RWPE1 (cell line): ENCODE measurements at regions not wholly inside any gene's neighbourhood (a gene's known extent, or its start where the extent isn't known, plus 50 kb on each side); places are given as distances from the start of the nearest gene placed in this dataset.

ENCODE experiments used
- CTCF ChIA-PET: fragments of 350-600 bp; sonication (Branson Sonifier 250); formaldehyde crosslinking; extraction: SDS; loops from one replicate; lab custom pipeline; 2021; lab: Yijun Ruan, JAX
- POLR2A ChIA-PET: fragments of 400-600 bp; formaldehyde crosslinking; extraction: SDS; loops from one replicate; lab custom pipeline; 2020; ENCODE audit warnings: antibody characterized with exemption; ENCODE audit not compliant: low non-redundant PET; lab: Yijun Ruan, JAX
- DNase-seq: peaks from one replicate; pipeline ENCODE4 v3.0.0; 2012; ENCODE audit warnings: low spot score
- H3K27ac ChIP-seq: fragments of 450-650 bp; 2 replicates; pipeline ENCODE4 v1.5.1; 2017
- TF ChIP-seq, protein P1 (sequence below): fragments of 450-650 bp; conservative IDR thresholded peaks from 2 replicates; pipeline ENCODE4 v1.5.1; 2017; ENCODE audit warnings: low read depth, mild to moderate bottlenecking

DNA sequence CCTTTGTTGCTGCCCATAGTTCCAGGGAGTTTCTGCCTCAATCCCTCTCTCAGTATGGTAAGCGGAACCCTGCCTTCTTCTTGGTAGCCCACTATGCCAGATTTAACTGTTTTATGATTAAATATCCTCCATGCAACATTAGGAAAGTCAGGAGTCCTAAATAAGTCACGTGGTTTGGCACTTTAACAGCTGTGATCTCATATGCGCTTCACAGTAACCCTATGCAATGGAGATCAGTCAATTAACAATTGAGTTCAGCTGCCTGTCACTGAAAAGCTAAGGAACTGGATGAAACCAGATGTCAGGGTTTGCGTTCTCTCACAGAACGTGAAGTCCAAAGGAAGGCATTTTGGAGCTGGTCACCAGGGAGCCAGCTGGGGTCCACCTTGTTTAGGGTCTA lies 81.6 kb downstream of the PSMB1 start:
- ChIA-PET CTCF (no interaction called here), POLR2A (no interaction called here)
- TF ChIP-seq, protein P1, sequence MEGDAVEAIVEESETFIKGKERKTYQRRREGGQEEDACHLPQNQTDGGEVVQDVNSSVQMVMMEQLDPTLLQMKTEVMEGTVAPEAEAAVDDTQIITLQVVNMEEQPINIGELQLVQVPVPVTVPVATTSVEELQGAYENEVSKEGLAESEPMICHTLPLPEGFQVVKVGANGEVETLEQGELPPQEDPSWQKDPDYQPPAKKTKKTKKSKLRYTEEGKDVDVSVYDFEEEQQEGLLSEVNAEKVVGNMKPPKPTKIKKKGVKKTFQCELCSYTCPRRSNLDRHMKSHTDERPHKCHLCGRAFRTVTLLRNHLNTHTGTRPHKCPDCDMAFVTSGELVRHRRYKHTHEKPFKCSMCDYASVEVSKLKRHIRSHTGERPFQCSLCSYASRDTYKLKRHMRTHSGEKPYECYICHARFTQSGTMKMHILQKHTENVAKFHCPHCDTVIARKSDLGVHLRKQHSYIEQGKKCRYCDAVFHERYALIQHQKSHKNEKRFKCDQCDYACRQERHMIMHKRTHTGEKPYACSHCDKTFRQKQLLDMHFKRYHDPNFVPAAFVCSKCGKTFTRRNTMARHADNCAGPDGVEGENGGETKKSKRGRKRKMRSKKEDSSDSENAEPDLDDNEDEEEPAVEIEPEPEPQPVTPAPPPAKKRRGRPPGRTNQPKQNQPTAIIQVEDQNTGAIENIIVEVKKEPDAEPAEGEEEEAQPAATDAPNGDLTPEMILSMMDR: no peak
- DNase-seq: no peak
- H3K27ac ChIP-seq: no peak overlapping the region

DNA sequence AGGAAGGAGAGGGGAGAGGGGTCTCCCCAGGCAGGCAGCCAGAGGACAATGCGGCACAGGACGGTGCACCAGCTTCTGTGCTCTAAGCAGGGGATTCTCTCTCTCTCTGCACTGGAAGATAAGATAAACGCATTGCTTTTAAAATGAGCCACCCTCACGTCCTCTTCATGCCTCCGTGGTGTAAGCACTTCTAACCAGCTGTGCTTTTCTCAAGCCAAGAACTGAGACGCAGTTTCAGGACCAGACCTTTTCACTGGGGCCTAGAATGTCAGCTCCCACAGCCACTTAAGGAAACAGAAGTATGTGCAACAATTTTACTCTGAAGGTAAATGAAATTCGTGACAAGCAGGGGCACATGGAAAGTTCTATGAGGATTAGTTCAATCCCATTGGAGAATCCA lies 82.4 kb downstream of the PSMB1 start:
- no peak for DNase-seq
- TF ChIP-seq, protein P1: no peak
- POLR2A ChIA-PET: no interaction called here
- CTCF ChIA-PET: interaction anchor here (0.5 to 0.7 kb wide), 2 partner anchors 29 to 1263 kb away, joined by 3 to 4 read pairs; no protein-coding TSS in a partner anchor
- no peak overlapping the region for H3K27ac ChIP-seq

DNA sequence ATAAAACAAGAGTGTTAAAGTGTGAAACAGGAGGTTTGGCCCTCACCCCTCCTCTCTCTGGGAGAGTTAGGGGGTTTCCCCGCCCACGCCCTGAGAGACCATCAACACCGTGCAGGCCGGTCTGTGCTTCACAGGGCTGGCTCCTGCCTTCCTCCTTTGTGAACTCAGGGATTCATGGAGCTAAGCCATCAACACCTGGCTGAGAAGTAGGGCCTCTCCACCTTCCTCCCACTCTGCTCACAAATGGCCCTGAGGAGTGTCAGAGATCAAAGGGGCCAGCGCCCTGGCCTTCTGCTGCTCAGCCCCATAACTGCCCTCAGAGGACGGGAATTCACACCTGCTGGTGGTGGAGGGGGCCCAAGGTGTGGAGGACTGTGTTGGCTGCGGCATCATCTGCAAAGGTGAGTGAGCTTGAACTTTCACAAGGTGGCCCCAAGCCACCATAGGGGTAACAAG lies 88.6 kb downstream of the PSMB1 start:
- H3K27ac ChIP-seq: no peak overlapping the region
- CTCF ChIA-PET: no interaction called here
- no peak for DNase-seq
- POLR2A ChIA-PET: no interaction called here
- TF ChIP-seq, protein P1: no peak

DNA sequence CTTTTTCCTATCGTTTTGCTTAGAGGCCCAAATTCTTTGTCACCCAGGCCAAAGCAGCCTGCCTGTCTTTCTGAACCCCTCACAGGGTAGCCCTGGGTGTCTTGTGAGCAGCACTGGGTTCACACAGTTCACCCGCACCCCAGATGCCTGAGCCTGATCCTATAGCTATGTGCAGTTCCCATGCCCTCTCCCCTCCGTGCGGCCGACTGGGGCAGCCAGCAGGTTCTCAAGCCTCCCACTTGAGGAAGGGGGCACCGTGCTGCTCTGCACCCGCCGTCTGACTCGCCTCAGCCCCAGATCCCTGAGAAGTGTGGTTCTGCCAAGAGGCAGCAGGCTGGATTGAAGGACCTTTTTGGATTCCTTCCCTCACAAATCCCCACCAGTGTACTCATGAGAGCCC lies 89.0 kb downstream of the PSMB1 start:
- no peak for DNase-seq
- H3K27ac ChIP-seq: no peak overlapping the region
- POLR2A ChIA-PET: no interaction called here
- TF ChIP-seq, protein P1: no peak
- CTCF ChIA-PET: interaction anchor here (0.7 kb wide), 1 partner anchor 220 kb away, joined by 3 read pairs; no protein-coding TSS in a partner anchor

DNA sequence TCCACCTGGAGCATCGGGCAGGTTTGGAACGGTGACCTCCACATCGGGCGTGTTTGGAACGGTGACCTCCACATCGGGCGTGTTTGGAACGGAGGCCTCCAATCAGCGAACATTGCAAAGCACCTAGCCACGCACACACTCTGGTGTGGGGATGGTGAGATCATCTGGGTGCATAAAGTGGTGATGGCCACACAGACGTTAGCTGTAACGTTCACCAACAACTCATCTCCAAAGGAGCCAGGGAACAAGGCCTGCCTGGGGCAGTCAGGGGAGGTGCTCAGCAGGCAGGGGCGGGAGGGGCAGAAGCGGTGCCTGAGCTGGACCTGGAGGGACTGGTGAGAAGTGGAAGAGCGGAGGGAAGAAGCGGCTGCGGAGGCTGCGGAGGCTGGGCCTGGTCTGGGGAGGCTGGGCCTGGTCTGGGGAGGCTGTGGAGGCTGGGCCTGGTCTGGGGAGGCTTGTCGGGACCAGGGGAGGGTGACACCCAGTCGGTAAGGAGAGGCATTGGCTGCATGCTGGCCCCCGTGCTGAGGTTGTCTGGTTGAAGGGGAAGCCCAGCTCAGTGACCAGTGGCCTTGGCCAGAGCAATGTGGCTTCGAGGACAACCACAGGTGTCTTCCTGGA lies 89.9 kb downstream of the PSMB1 start:
- ChIA-PET POLR2A (no interaction called here), CTCF (interaction anchor here (0.6 to 0.7 kb wide), 3 partner anchors 172 to 544 kb away, joined by 3 to 4 read pairs (median 3); partner anchors contain the start of gene DLL1)
- TF ChIP-seq, protein P1: no peak
- no peak for DNase-seq
- no peak overlapping the region for H3K27ac ChIP-seq

DNA sequence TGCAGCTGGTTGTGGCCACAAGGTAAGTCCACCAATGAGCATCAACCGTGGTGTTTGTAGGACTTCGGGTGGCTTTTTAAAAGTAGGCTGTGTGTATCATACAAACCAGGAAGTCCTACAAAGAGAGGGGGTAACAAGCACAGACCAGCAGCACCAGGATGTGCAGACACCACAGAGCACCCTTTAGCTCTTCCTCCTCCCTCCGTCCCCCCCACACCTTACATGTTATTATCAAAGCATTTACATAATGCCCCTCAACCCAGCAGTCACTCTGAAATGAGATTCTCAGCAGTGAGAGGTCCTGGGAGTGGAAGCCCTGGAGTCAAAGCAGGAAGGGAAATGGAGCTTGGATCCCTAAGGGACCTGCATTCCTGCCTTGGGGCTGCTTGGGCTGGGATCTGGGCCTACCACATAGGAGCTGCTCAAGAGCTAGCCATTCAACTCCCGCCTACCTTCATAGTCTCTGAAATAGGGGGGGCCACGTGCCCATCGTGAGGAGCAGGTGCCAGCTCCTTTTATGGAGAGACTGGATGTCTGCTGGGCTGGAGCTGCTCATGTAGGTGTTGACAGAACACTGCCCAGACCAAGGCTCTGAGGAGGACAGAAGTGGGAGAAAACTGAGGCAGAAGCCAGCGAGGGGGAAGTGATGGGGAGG lies 90.6 kb downstream of the PSMB1 start:
- TF ChIP-seq, protein P1: no peak
- ChIA-PET CTCF (interaction anchor here (0.5 to 0.6 kb wide), 2 partner anchors 171 to 266 kb away, joined by 3 to 4 read pairs; partner anchors contain the start of gene DLL1), POLR2A (no interaction called here)
- H3K27ac ChIP-seq: no peak overlapping the region
- DNase-seq: no peak
